DMS 273 treated with DMSO at 0.1 percent for 48 hours (cell line): ENCODE measurements at regions not wholly inside any gene's neighbourhood (a gene's known extent, or its start where the extent isn't known, plus 50 kb on each side); places are given as distances from the start of the nearest gene placed in this dataset.

Experiments used
- DNase-seq: peaks from one replicate; lab custom pipeline; 2025; lab: John Stamatoyannopoulos, UW

GRCh38 chr20:40230486-40230885 lies 458.6 kb downstream of the MAFB start:
- DNase-seq = no peak

GRCh38 chr20:40225596-40225995 lies 463.4 kb downstream of the MAFB start:
- DNase-seq = no peak

- no peak for DNase-seq
Measured at GRCh38 chr20:40223810-40224209, 465.2 kb downstream of the MAFB start.

- no peak for DNase-seq
Measured at GRCh38 chr20:40218971-40219370, 470.1 kb downstream of the MAFB start.

- no peak for DNase-seq
Measured at GRCh38 chr20:40218316-40218969, 470.6 kb downstream of the MAFB start.

GRCh38 chr20:40207655-40208054 lies 481.4 kb downstream of the MAFB start:
- DNase-seq = no peak

- DNase-seq = no peak
Measured at GRCh38 chr20:40205971-40206370, 483.1 kb downstream of the MAFB start.

- no peak for DNase-seq
Measured at GRCh38 chr20:40203032-40203431, 486.0 kb downstream of the MAFB start.

- DNase-seq = no peak
Measured at GRCh38 chr20:40197691-40198090, 491.3 kb downstream of the MAFB start.

- DNase-seq = no peak
Measured at GRCh38 chr20:40196846-40197436, 492.1 kb downstream of the MAFB start.

- no peak for DNase-seq
Measured at GRCh38 chr20:40195742-40196141, 493.3 kb downstream of the MAFB start.

GRCh38 chr20:40192529-40192928 lies 496.5 kb downstream of the MAFB start:
- no peak for DNase-seq

GRCh38 chr20:40192081-40192480 lies 497.0 kb downstream of the MAFB start:
- DNase-seq = no peak

GRCh38 chr20:40191573-40191972 lies 497.5 kb downstream of the MAFB start:
- no peak for DNase-seq

- DNase-seq = no peak
Measured at GRCh38 chr20:40189621-40190020, 499.4 kb downstream of the MAFB start.

GRCh38 chr20:40188319-40188718 lies 500.7 kb downstream of the MAFB start:
- DNase-seq = no peak

GRCh38 chr20:40186826-40187225 lies 502.2 kb downstream of the MAFB start:
- DNase-seq = no peak

- DNase-seq = no peak
Measured at GRCh38 chr20:40181676-40182075, 507.4 kb downstream of the MAFB start.

GRCh38 chr20:40176098-40176841 lies 512.8 kb downstream of the MAFB start:
- DNase-seq = no peak

GRCh38 chr20:40175296-40175695 lies 513.7 kb downstream of the MAFB start:
- DNase-seq = no peak

GRCh38 chr20:40173872-40174271 lies 515.2 kb downstream of the MAFB start:
- no peak for DNase-seq

- DNase-seq = no peak
Measured at GRCh38 chr20:40168981-40169620, 519.9 kb downstream of the MAFB start.

GRCh38 chr20:40161391-40161790 lies 527.6 kb downstream of the MAFB start:
- no peak for DNase-seq
